ENCODE measurements at regions not wholly inside any gene's neighbourhood (a gene's known extent, or its start where the extent isn't known, plus 50 kb on each side); places are given as distances from the start of the nearest gene placed in this dataset.

GRCh38 chr22:22346401-22347107 lies 102.0 kb downstream of the VPREB1 start:
- no peak for DNase-seq

DNA sequence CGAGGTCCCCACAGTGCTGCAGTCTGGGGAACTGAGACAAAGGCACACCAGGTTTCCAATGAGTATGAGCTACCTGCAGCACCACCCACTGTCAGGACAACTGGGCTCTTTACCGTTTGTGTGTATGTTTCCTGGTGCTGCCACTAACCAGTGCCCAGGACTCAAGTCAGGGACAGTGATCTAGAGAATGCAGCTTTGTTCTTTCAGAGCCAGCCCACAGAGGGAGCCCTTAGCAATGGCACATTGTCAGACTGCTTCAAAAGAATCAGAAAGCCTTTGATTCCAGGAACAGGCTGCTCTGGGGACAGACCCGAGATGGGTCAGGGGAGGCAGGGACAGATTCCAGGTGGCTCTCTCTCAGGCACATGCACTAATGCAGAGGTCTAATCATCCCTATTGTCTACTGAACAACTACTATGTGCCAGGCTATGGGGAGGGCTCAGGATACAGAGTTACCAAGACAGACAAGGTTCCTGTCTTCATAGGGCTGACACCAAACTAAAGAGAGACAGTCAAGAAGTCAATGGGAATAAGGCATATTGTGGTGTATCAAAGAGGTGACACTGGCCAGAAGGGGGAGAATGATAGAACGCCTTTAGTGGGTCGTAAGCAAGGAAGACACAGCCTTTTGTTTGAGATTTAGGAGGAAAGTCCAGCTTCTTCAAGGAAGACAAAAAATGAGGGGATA lies 103.7 kb downstream of the VPREB1 start:
- no peak for DNase-seq

DNA sequence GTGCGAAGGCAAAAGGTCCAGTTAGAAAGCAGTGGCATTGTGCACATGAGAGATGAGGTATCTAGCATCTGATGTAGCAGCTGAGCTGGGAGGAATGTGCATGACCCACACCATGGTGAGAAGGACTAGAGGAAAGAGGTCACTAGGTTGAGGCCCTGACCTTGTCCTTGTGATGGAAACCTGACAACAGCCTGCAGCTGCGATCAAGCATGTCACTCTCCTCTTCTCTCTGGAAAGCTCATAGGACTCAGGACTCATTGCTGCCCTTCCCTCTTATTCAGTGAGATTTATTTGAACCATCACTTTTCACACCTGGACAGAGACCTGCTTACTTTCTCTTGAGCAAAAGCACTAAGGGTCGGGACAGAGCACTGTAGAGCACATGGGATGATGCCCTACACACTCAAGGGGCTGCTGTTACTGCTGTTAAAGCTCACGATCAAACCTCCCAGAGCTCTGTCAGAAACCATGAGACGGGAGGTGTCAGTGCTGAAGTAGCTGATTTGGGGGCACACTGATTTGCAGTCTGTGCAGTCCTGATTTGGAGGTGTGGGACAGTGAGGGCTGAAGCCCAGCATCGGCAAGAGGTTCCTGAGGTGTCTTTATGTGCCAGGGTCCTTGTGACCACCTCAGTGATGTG lies 104.3 kb downstream of the VPREB1 start:
- no peak for DNase-seq

DNA sequence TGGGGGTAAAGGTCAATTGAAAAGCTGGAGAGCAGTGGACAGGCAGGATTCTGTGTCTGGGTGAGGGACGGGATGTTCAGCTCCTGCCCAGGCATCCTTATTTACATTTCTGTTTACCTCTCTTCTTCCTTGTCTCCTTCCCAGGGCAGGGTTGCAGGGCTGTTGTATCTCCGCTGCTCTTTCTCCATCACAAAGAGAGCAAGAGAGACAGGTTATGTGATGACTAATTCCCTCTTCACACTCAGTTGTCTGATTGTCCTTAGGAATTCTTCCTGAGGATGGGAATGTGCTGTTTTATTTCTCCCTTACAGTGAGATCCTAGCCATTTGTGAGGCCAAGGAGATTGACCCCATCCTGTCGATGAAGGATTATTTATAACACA lies 104.9 kb downstream of the VPREB1 start:
- no peak for DNase-seq

DNA sequence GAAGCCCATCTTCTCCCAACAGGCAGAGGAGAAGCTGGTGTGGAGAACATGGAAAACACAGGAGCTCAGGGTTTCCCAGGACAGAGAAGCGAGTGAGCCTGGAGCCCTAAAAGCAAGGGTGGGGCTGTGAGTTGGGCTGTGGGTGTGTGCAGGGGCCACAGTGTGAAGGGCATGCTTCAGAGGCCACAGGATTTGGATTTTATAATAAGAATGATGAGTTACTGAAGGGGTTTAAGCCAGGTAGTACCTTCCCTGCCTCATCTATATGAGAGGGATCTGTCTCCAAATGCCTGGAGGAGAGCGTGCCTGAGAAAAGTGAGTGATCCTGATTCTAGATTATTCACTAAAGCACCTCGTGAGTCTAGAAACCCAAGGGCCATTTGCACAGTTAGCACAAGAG lies 106.8 kb downstream of the VPREB1 start:
- DNase-seq = no peak

DNA sequence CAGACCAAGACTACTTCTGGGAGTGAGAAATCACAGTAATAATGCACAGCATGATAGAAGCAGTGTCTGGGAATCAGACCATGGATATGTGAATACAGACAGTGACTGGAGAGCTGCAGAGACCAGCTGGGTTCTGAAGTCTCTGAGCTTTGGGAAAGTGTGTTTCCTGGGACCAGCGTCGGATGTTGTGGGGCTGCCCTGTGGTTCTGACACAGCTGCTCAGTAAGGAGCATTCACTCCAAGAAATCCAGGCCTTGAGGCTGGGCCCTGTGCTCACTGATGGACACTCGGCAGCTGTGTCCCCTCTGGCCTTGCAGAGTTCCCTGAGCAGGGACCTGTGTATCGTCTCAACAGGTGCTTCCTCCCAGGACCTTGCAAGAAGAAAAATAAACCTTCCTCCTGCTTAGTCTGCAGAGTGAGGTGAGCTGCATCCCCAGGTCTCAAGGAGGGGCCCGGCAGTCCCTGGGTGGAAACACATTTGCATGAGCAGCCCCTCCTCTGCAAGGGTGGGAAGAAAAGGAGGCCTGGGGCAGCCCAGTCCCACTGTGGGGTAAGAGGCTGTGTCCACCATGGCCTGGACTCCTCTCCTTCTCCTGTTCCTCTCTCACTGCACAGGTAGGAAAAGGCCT lies 107.9 kb downstream of the VPREB1 start:
- no peak for DNase-seq

- DNase-seq = no peak
Observed at GRCh38 chr22:22355096-22355834, 110.7 kb downstream of the VPREB1 start.

DNA sequence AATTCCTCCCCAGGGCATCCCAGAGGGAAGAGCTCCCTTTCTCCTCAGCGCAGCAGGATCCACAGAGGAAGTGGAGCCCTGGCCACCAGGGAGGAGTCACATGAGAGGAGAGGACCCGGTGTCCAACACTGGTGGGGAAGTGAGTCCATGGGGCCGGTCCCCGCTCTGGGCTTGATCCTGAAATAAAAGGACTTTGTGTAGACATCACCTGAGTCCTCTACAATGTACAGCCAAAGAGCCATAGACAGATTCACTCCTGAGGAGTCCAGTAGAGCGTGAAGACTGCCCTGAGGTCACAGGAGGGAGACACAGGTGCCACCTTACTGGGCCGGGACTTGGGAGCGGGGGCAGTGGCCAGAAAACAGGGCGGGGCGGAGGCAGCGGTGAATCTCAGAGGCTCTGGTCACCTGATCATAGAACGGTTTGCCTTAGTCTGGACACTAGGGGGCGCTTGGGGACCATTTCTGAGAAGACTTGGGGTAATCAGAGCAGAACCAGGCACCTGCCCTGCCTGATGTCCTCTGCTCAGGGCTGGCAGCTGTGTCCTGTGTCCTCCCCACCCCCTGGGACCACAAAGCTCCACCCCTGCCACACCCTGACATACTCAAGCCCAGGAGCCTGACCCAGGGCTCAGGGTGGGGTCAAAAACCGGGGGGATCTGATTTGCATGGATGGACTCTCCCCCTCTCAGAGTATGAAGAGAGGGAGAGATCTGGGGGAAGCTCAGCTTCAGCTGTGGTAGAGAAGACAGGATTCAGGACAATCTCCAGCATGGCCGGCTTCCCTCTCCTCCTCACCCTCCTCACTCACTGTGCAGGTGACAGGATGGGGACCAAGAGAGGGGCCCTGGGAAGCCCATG lies 112.7 kb downstream of the VPREB1 start:
- peak; percentile 11 for DNase-seq

GRCh38 chr22:22358152-22358551 lies 113.6 kb downstream of the VPREB1 start:
- no peak for DNase-seq

DNA sequence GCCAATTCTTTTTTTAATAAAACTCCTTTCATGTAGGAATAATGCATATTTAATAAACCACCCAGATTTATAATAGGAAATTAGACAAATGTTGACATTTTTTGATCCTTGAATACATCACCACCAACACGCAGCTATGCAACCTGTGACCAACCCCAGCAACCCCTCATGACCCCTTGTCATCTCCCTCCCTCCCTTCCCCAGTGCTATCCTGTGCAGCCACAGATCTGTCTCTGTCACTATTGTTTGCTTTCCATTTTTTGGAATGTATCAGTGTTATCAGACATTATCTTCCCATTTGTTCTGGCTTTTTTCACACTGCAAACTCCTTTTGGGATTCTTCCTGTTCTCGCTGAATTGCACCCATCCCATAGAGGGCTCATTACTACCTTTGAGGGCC lies 114.1 kb downstream of the VPREB1 start:
- DNase-seq = no peak

DNA sequence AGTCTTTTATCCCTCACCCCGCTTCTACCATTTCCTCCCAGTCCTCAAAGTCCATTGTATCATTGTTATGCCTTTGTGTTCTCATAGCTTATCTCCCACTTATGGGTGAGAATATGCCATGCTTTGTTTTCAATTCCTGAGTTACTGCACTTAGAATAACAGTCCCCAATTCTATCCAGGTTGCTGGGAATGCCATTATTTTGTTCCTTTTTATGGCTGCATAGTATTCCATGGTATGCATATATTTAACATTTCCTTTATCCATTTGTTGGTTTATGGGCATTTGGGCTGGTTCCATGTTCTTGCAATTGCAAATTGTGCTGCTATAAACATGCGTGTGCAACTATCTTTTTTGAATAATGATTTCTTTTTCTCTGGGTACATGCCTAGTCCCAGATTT lies 114.9 kb downstream of the VPREB1 start:
- no peak for DNase-seq

- no peak for DNase-seq
Observed at GRCh38 chr22:22360014-22360413, 115.4 kb downstream of the VPREB1 start.

- no peak for DNase-seq
Observed at GRCh38 chr22:22362311-22362710, 117.7 kb downstream of the VPREB1 start.

- DNase-seq = no peak
Observed at GRCh38 chr22:22362936-22363335, 118.3 kb downstream of the VPREB1 start.

GRCh38 chr22:22364207-22364606 lies 119.6 kb downstream of the VPREB1 start:
- DNase-seq = no peak

- DNase-seq = no peak
Observed at GRCh38 chr22:22366537-22366936, 122.0 kb downstream of the VPREB1 start.

- DNase-seq = no peak
Observed at GRCh38 chr22:22368516-22368915, 123.9 kb downstream of the VPREB1 start.

GRCh38 chr22:22369219-22369963 lies 124.8 kb downstream of the VPREB1 start:
- DNase-seq = peak; percentile 14

GRCh38 chr22:22369964-22370270 lies 125.3 kb downstream of the VPREB1 start:
- no peak for DNase-seq

DNA sequence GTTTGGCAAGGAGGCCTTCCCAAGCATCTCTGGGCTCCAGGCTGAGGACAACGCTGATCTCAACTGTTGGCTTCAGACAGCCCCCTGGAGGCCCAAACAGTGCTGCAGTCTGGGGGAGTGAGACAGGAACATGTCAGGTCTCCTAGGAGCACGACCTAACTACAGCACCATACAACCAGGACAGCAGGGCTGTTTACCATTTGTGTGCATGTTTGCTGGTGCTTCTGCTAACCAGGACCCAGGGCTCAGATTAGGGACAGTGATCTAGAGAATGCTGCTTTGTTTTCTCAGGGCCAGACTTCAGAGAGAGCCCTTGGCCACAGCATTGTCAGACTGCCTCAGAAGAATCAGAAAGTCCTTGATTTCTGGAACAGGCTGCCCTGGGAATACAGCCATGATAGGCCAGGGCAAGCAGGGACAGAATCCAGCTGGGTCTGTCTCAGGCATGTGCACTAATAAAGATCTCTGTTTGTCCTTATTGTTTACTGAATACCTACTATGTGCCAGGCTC lies 126.5 kb downstream of the VPREB1 start:
- DNase-seq = no peak

DNA sequence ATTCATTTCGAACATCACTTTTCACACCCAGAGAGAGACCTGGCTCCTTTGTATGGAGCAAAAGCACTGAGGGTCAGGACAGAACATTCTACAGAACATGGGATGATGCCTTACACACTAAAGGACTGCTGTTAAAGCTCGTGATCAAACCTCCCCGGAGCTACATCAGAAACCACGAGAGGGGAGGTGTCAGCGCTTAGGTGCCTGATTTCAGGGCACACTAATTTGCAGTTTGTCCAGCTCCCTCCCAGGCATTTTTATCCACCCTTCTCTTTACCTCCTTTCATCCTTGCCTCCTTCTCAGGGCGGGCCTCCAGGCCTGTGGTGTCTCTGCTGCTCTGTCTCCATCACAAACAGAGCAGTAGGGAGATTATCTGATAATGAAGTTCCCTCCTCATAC lies 127.5 kb downstream of the VPREB1 start:
- DNase-seq = no peak

Measured in DMS 273 treated with DMSO at 0.1 percent for 48 hours (cell line).